NCI-H2171 (cell line): ENCODE measurements at regions not wholly inside any gene's neighbourhood (a gene's known extent, or its start where the extent isn't known, plus 50 kb on each side); places are given as distances from the start of the nearest gene placed in this dataset.
A peak's percentile ranks its signal among the peaks of the same experiment; 100 is the strongest.
"Not testable (repeated sequence)": the region's sequence is repeated elsewhere in the genome, so short reads cannot be mapped to it uniquely, and the experiment has no call there.

Experiments
- DNase-seq: peaks from one replicate; lab custom pipeline; 2025; lab: John Stamatoyannopoulos, UW

- DNase-seq: no peak
Observed at GRCh38 chr3:106348139-106348690, 479.4 kb upstream of the CBLB start.

- no peak for DNase-seq
Observed at GRCh38 chr3:106349191-106349881, 480.5 kb upstream of the CBLB start.

GRCh38 chr3:106355873-106356272 is 487.1 kb upstream of the CBLB start:
- no peak for DNase-seq

GRCh38 chr3:106359692-106360091 is 490.9 kb upstream of the CBLB start:
- no peak for DNase-seq

GRCh38 chr3:106360901-106361300 is 492.1 kb upstream of the CBLB start:
- DNase-seq: not testable (repeated sequence)

- no peak for DNase-seq
Observed at GRCh38 chr3:106364477-106364876, 495.7 kb upstream of the CBLB start.

GRCh38 chr3:106365061-106365691 is 496.4 kb upstream of the CBLB start:
- no peak for DNase-seq

GRCh38 chr3:106366352-106366751 is 497.5 kb upstream of the CBLB start:
- peak; percentile 18 for DNase-seq

- DNase-seq: no peak
Observed at GRCh38 chr3:106367496-106367895, 498.7 kb upstream of the CBLB start.

GRCh38 chr3:106371221-106371970 is 502.6 kb upstream of the CBLB start:
- DNase-seq: peak; percentile 48

- DNase-seq: no peak
Observed at GRCh38 chr3:106371971-106372805, 503.4 kb upstream of the CBLB start.

- no peak for DNase-seq
Observed at GRCh38 chr3:106372806-106373190, 504.0 kb upstream of the CBLB start.

- DNase-seq: no peak
Observed at GRCh38 chr3:106376016-106376570, 507.3 kb upstream of the CBLB start.

GRCh38 chr3:106379251-106379750 is 510.5 kb upstream of the CBLB start:
- no peak for DNase-seq

- peak; percentile 28 for DNase-seq
Observed at GRCh38 chr3:106380232-106380631, 511.4 kb upstream of the CBLB start.

- peak; percentile 10 for DNase-seq
Observed at GRCh38 chr3:106381286-106381938, 512.6 kb upstream of the CBLB start.

GRCh38 chr3:106381939-106382335 is 513.1 kb upstream of the CBLB start:
- DNase-seq: peak; percentile 74

GRCh38 chr3:106386050-106386449 is 517.2 kb upstream of the CBLB start:
- DNase-seq: no peak

- DNase-seq: no peak
Observed at GRCh38 chr3:106392915-106393314, 524.1 kb upstream of the CBLB start.

GRCh38 chr3:106397006-106397405 is 528.2 kb upstream of the CBLB start:
- no peak for DNase-seq
